ENCODE measurements at regions not wholly inside any gene's neighbourhood (a gene's known extent, or its start where the extent isn't known, plus 50 kb on each side); places are given as distances from the start of the nearest gene placed in this dataset.

DNA sequence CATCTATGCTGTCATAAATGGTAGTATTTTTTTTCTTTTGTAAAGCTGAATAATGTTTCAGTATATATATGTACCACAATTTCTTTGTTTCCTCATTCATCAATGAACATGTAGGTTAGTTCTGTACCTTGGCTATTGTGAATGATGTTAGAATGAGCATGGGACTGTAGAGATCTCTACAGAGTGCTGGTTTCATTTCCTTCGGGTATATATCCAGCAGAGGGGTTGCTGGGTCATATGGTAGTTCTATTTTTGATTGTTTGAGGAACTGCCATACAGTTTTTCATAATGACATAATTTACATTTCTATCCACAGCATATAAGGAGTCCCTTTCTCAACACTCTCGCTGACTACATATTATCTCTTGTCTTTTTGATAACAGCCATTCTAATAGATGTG lies 243.5 kb downstream of the CDH7 start:
- ChIA-PET POLR2A (no interaction called here), CTCF (no interaction called here)
- Mint-ChIP-seq H3K27me3 (ENCODE audit: insufficient read depth, unreplicated experiment) (peaks cover 16% of the 10 kb centered on the region), H3K36me3 (ENCODE audit: insufficient read depth, unreplicated experiment) (no peaks in the 10 kb centered on the region), H3K4me3 (ENCODE audit: unreplicated experiment) (no peak overlapping the region), H3K9me3 (ENCODE audit: unreplicated experiment) (no peaks in the 10 kb centered on the region), H3K27ac (ENCODE audit: low read depth, unreplicated experiment) (no peak overlapping the region), H3K4me1 (ENCODE audit: insufficient read depth, unreplicated experiment) (no peaks in the 10 kb centered on the region)
- intact Hi-C loops (cut with micrococcal nuclease) = no loop called here
- no TSS peak for BruUV-seq (replicated peaks)
- no peak for DNase-seq (ENCODE audit: unreplicated experiment)
- TF ChIP-seq, protein P1, sequence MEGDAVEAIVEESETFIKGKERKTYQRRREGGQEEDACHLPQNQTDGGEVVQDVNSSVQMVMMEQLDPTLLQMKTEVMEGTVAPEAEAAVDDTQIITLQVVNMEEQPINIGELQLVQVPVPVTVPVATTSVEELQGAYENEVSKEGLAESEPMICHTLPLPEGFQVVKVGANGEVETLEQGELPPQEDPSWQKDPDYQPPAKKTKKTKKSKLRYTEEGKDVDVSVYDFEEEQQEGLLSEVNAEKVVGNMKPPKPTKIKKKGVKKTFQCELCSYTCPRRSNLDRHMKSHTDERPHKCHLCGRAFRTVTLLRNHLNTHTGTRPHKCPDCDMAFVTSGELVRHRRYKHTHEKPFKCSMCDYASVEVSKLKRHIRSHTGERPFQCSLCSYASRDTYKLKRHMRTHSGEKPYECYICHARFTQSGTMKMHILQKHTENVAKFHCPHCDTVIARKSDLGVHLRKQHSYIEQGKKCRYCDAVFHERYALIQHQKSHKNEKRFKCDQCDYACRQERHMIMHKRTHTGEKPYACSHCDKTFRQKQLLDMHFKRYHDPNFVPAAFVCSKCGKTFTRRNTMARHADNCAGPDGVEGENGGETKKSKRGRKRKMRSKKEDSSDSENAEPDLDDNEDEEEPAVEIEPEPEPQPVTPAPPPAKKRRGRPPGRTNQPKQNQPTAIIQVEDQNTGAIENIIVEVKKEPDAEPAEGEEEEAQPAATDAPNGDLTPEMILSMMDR (IDR thresholded peaks at IDR 0.05; ENCODE audit: unreplicated experiment) = no peak

DNA sequence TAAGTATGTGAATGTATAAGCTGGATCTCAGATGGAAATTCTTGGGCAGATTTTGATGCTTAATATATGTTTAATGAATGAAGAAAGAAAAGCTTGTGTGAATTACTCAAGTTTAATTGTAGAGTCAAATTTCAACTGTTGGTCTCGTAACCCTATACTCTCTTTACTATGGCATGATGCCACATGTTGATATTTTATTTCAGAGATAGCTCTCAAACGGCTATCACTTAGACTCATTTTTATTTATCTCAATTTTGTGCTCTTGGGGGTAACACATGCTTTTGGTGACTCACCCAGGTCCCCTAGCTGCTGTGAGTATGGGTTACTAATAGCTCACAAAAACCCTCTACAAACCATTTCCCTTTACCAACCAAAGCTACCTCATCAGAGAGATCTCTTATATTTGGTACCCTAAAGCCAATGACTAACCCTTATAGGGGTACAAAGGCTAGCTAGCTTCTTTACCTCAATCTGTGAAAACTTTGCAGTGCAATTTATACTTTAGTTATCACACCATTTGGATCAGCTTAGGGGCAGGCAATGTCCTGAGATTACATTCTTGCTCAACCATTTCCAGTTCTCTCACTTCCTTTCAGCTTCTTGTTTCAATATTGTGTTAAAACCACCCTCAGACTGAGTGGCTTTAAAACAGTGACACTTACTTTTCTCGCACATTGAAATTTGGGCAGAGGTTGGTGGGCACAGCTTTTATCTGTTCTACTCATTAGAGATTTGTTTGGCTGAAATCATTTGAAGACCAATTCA lies 240.3 kb downstream of the CDH7 start:
- no peak overlapping the region for H3K27ac Mint-ChIP-seq (ENCODE audit: low read depth, unreplicated experiment)
- H3K4me3 Mint-ChIP-seq (ENCODE audit: unreplicated experiment) = no peak overlapping the region
- no peaks in the 10 kb centered on the region for H3K9me3 Mint-ChIP-seq (ENCODE audit: unreplicated experiment)
- TF ChIP-seq, protein P1 (IDR thresholded peaks at IDR 0.05; ENCODE audit: unreplicated experiment) = no peak
- POLR2A ChIA-PET = interaction anchor here (1.0 kb wide), 1 partner anchor 174 kb away, joined by 4 read pairs; no protein-coding TSS in a partner anchor
- intact Hi-C loops (cut with micrococcal nuclease) = no loop called here
- H3K36me3 Mint-ChIP-seq (ENCODE audit: insufficient read depth, unreplicated experiment) = no peaks in the 10 kb centered on the region
- no TSS peak for BruUV-seq (replicated peaks)
- H3K4me1 Mint-ChIP-seq (ENCODE audit: insufficient read depth, unreplicated experiment) = no peaks in the 10 kb centered on the region
- CTCF ChIA-PET = no interaction called here
- peak; percentile 4 for DNase-seq (ENCODE audit: unreplicated experiment)
- peaks cover 16% of the 10 kb centered on the region for H3K27me3 Mint-ChIP-seq (ENCODE audit: insufficient read depth, unreplicated experiment)

DNA sequence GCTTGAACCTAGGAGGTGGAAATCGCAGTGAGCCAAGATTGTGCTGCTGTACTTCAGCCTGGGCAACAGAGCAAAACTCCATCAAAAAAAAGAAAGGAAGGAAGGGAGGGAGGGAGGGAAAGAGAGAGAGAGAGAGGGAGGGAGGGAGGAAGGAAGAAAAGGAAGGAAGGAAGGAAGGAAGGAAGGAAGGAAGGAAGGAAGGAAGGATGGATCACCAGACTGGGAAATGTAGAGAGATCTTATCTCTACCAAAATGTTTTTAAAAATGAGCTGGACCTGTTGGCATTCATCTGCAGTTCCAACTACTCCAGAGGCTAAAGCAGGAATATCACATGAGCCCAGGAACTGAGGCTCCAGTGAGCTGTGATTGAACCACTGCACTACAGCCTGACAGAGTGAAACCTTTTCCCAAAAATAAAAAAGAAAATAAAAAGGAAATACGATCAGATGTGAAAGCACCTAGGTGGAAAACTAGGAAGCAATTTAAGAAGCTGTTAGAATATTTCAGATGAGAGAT lies 239.4 kb downstream of the CDH7 start:
- Mint-ChIP-seq H3K4me1 (ENCODE audit: insufficient read depth, unreplicated experiment) (no peaks in the 10 kb centered on the region), H3K4me3 (ENCODE audit: unreplicated experiment) (no peak overlapping the region), H3K27me3 (ENCODE audit: insufficient read depth, unreplicated experiment) (peaks cover 16% of the 10 kb centered on the region), H3K36me3 (ENCODE audit: insufficient read depth, unreplicated experiment) (no peaks in the 10 kb centered on the region), H3K27ac (ENCODE audit: low read depth, unreplicated experiment) (no peak overlapping the region), H3K9me3 (ENCODE audit: unreplicated experiment) (no peaks in the 10 kb centered on the region)
- TF ChIP-seq, protein P1 (IDR thresholded peaks at IDR 0.05; ENCODE audit: unreplicated experiment) = no peak
- intact Hi-C loops (cut with micrococcal nuclease) = no loop called here
- no peak for DNase-seq (ENCODE audit: unreplicated experiment)
- CTCF ChIA-PET = no interaction called here
- BruUV-seq (replicated peaks) = no TSS peak
- POLR2A ChIA-PET = interaction anchor here (1.0 kb wide), 1 partner anchor 173 kb away, joined by 4 read pairs; no protein-coding TSS in a partner anchor

DNA sequence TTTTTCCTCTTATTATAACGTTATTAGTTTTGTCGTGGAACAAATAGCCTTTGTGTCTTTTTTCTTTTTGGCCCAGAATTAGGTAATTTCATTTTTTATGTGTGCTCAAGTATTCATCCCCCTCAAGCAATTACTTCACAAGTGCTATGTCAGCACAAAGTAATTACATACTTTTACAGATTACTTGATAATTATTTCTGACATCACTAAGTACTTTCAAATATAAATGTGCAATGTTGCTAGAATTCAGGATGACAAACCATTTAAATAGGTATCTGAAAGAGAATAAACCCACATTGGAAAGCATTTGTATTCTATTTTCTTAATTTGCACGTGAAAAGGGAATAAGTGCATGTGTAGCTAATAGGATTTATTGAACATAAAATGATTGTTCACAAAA lies 238.2 kb downstream of the CDH7 start:
- Mint-ChIP-seq H3K36me3 (ENCODE audit: insufficient read depth, unreplicated experiment) (no peaks in the 10 kb centered on the region), H3K9me3 (ENCODE audit: unreplicated experiment) (no peaks in the 10 kb centered on the region), H3K4me1 (ENCODE audit: insufficient read depth, unreplicated experiment) (no peaks in the 10 kb centered on the region), H3K4me3 (ENCODE audit: unreplicated experiment) (no peak overlapping the region), H3K27me3 (ENCODE audit: insufficient read depth, unreplicated experiment) (peaks cover 10% of the 10 kb centered on the region), H3K27ac (ENCODE audit: low read depth, unreplicated experiment) (no peak overlapping the region)
- no peak for DNase-seq (ENCODE audit: unreplicated experiment)
- BruUV-seq (replicated peaks) = no TSS peak
- TF ChIP-seq, protein P1 (IDR thresholded peaks at IDR 0.05; ENCODE audit: unreplicated experiment) = no peak
- intact Hi-C loops (cut with micrococcal nuclease) = no loop called here
- CTCF ChIA-PET = no interaction called here
- POLR2A ChIA-PET = no interaction called here
